Suprapubic skin (tissue), 4 donors: ENCODE measurements at regions not wholly inside any gene's neighbourhood (a gene's known extent, or its start where the extent isn't known, plus 50 kb on each side); places are given as distances from the start of the nearest gene placed in this dataset.

Experiments used
- DNase-seq, 2 donors: peaks; one replicate each; pipeline ENCODE4 v3.0.0-alpha.2; 2019; ENCODE audit warnings: low spot score in 2 of 2
- H3K27ac ChIP-seq: fragments of 200-600 bp; sonication (generic); one replicate; pipeline ENCODE4 v1.5.1; 2019
- H3K27me3 ChIP-seq: fragments of 200-600 bp; sonication (generic); one replicate; pipeline ENCODE4 v1.5.1; 2019
- H3K36me3 ChIP-seq: fragments of 200-600 bp; sonication (generic); one replicate; pipeline ENCODE4 v1.5.1; 2019
- H3K4me1 ChIP-seq: fragments of 200-600 bp; sonication (generic); one replicate; pipeline ENCODE4 v1.5.1; 2019
- H3K4me3 ChIP-seq: fragments of 200-600 bp; sonication (generic); one replicate; pipeline ENCODE4 v1.5.1; 2019; ENCODE audit warnings: mild to moderate bottlenecking
- H3K9me3 ChIP-seq: fragments of 200-600 bp; sonication (generic); one replicate; pipeline ENCODE4 v1.5.1; 2019
- EP300 ChIP-seq: sonication (generic); formaldehyde crosslinking; IDR thresholded peaks from one replicate; pipeline ENCODE4 v1.6.1; 2017; ENCODE audit warnings: antibody characterized with exemption
- POLR2A ChIP-seq, 2 donors: fragments of 450-650 bp; IDR thresholded peaks; one replicate each; pipeline ENCODE4 v1.6.1; 2017; ENCODE audit warnings: antibody characterized with exemption in 2 of 2, mild to moderate bottlenecking in 2 of 2, moderate library complexity in 2 of 2
- POLR2AphosphoS5 ChIP-seq, 3 donors: sonication (generic); formaldehyde crosslinking; IDR thresholded peaks; one replicate each; pipeline ENCODE4 v1.6.1; 2017; ENCODE audit warnings: antibody characterized with exemption in 3 of 3
- WGBS: methylation state at CpG from one replicate; pipeline ENCODE4 v1.1.5; 2018; 5-methylcytosine and 5-hydroxymethylcytosine counted together
- TF ChIP-seq, protein P1 (sequence below), 2 donors: fragments of 200-600 bp in 1 of 2; fragments of 450-650 bp in 1 of 2; sonication (generic) in 1 of 2; IDR thresholded peaks; one replicate each; pipeline ENCODE4 v1.5.1; 2016 to 2019; ENCODE audit warnings: antibody characterized with exemption in 2 of 2, mild to moderate bottlenecking in 1 of 2, moderate library complexity in 1 of 2

DNA sequence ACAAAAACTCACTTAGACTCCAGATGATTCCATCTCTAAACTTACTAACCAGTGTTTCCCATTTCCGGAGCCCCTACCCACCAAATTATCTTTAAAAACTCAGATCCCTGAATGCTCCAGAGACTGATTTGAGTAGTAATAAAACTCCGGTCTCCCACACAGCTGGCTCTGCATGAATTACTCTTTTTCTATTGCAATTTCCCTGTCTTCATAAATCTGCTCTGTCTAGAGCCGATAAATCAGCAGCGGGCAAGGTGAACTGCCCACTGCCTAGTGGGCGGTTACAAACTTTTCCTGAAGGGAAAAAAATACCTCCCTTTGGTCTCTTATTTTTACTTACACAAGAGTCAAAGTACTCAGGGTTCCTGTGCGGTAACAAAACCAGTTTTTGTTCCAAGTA lies 624.4 kb upstream of the RORB start:
- Histone ChIP-seq H3K9me3 (no peaks in the 10 kb centered on the region), H3K27me3 (no peaks in the 10 kb centered on the region), H3K4me3 (no peak overlapping the region), H3K4me1 (no peaks in the 10 kb centered on the region), H3K27ac (no peak overlapping the region), H3K36me3 (no peaks in the 10 kb centered on the region)
- TF ChIP-seq POLR2A (IDR thresholded peaks at IDR 0.05) (no peak), POLR2AphosphoS5 (IDR thresholded peaks at IDR 0.05) (no peak), EP300 (no peak)
- TF ChIP-seq, protein P1, sequence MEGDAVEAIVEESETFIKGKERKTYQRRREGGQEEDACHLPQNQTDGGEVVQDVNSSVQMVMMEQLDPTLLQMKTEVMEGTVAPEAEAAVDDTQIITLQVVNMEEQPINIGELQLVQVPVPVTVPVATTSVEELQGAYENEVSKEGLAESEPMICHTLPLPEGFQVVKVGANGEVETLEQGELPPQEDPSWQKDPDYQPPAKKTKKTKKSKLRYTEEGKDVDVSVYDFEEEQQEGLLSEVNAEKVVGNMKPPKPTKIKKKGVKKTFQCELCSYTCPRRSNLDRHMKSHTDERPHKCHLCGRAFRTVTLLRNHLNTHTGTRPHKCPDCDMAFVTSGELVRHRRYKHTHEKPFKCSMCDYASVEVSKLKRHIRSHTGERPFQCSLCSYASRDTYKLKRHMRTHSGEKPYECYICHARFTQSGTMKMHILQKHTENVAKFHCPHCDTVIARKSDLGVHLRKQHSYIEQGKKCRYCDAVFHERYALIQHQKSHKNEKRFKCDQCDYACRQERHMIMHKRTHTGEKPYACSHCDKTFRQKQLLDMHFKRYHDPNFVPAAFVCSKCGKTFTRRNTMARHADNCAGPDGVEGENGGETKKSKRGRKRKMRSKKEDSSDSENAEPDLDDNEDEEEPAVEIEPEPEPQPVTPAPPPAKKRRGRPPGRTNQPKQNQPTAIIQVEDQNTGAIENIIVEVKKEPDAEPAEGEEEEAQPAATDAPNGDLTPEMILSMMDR (IDR thresholded peaks at IDR 0.05) = no peak
- no peak for DNase-seq
- WGBS = 44% methylated on average over 6 of the region's 6 CpGs

DNA sequence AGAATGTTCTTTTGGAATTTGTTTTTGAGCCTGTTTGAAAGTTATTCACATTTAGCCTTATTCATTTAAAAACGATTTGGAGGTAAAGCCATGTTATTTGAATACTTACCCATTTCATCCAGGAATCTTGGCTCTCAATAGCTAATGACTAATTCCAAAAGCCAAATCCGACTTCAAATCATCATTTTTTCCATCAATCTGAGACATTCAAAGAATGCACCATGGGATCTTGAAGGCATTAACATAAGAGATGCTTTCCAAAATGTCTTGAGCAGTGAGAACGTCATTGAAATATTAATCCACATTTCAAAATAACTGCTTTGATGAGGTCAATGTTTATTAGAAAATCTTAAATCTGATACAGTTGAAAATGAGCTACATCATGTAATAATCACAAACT lies 617.0 kb upstream of the RORB start:
- DNase-seq = no peak
- no peak overlapping the region for H3K27ac ChIP-seq
- H3K4me1 ChIP-seq = no peaks in the 10 kb centered on the region
- H3K4me3 ChIP-seq = no peak overlapping the region
- 60% methylated on average over 3 of the region's 3 CpGs for WGBS
- H3K36me3 ChIP-seq = no peaks in the 10 kb centered on the region
- no peaks in the 10 kb centered on the region for H3K9me3 ChIP-seq
- no peaks in the 10 kb centered on the region for H3K27me3 ChIP-seq
- TF ChIP-seq POLR2A (IDR thresholded peaks at IDR 0.05) (no peak), EP300 (no peak), POLR2AphosphoS5 (IDR thresholded peaks at IDR 0.05) (no peak)
- TF ChIP-seq, protein P1 (IDR thresholded peaks at IDR 0.05) = no peak

DNA sequence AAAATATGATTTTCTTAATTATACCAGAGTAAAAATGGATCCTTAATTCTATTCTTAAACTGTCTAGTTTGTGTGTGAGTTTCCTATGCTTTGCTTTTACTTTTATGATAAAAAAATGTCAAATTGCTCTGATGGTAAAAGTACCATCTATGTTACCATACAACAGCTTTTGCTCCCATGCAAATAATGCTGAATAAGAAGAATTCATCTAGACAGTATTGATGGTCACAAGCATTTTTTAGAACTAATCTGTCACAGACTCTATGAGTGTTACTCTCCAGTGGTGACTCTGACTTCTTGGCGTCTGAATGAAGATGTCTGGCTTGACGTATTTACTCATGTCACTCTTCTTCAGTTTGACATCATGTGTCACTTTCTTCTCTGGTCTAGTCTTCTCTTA lies 608.1 kb upstream of the RORB start:
- Histone ChIP-seq H3K9me3 (peaks cover 5% of the 10 kb centered on the region), H3K27me3 (no peaks in the 10 kb centered on the region), H3K4me3 (no peak overlapping the region), H3K36me3 (no peaks in the 10 kb centered on the region), H3K4me1 (no peaks in the 10 kb centered on the region), H3K27ac (no peak overlapping the region)
- 93% methylated on average over 2 of the region's 2 CpGs for WGBS
- TF ChIP-seq POLR2A (IDR thresholded peaks at IDR 0.05) = no peak
- TF ChIP-seq POLR2AphosphoS5 (IDR thresholded peaks at IDR 0.05) = no peak
- TF ChIP-seq EP300 = no peak
- TF ChIP-seq, protein P1 (IDR thresholded peaks at IDR 0.05) = no peak
- no peak for DNase-seq

DNA sequence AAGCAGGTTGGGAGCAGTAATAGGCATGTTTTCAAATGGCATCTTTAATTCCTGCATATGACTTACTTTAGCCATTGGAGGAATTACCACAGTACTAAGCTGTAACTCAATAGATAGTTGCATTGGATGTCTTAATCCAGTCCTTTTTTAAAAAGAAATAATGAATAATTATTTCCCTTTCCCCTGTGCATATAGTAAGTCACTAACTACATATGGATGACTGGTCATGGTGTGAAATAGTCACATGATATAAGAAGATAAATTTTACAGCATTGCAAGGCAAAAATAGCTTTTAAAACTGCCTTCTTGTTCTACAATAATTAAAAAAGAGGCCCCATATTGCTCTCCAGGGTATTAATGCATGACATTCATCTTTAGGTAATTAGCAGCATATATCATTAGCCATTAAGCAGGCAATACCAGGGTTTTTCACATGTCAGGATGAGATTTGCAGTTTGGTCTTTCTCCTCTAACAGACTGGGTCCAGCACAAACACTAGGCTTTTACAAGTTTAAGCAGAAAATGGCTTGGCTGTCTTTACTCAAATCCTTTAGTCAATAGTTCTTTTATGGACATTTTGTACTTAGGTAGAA lies 606.4 kb upstream of the RORB start:
- Histone ChIP-seq H3K36me3 (no peaks in the 10 kb centered on the region), H3K27me3 (no peaks in the 10 kb centered on the region), H3K9me3 (peaks cover 3% of the 10 kb centered on the region), H3K4me1 (no peaks in the 10 kb centered on the region), H3K27ac (no peak overlapping the region), H3K4me3 (no peak overlapping the region)
- TF ChIP-seq POLR2AphosphoS5 (IDR thresholded peaks at IDR 0.05) = no peak
- TF ChIP-seq EP300 = no peak
- TF ChIP-seq, protein P1 (IDR thresholded peaks at IDR 0.05) = no peak
- TF ChIP-seq POLR2A (IDR thresholded peaks at IDR 0.05) = no peak
- no peak for DNase-seq

DNA sequence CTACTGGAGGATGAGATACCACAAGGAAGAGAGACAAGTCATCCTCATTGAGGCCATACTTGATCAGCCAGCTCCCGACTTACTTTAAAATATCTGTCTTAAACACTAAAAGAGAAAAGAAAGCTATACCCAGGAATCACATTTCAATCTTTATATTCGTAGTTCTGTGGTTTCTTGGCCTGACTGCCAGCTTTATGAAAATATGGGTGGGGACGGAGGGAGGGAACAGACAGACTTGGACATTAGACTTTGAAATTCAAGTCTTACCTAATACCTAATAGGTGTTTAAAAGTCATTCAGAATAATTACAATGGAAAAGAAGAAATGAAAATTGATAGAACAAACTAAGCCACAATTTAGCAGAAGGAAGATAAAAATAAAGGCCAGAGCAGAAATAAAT lies 604.8 kb upstream of the RORB start:
- Histone ChIP-seq H3K27ac (no peak overlapping the region), H3K9me3 (no peaks in the 10 kb centered on the region), H3K36me3 (no peaks in the 10 kb centered on the region), H3K4me3 (no peak overlapping the region), H3K4me1 (no peaks in the 10 kb centered on the region), H3K27me3 (no peaks in the 10 kb centered on the region)
- no peak for DNase-seq
- TF ChIP-seq, protein P1 (IDR thresholded peaks at IDR 0.05) = no peak
- TF ChIP-seq POLR2A (IDR thresholded peaks at IDR 0.05) = no peak
- TF ChIP-seq EP300 = no peak
- TF ChIP-seq POLR2AphosphoS5 (IDR thresholded peaks at IDR 0.05) = no peak
- 66% methylated on average over 3 of the region's 3 CpGs for whole genome bisulfite sequencing
